AG04449 (cell line): ENCODE measurements at regions not wholly inside any gene's neighbourhood (a gene's known extent, or its start where the extent isn't known, plus 50 kb on each side); places are given as distances from the start of the nearest gene placed in this dataset.

ENCODE experiments used
- CTCF ChIA-PET: fragments of 350-600 bp; formaldehyde crosslinking; extraction: SDS; loops from one replicate; lab custom pipeline; 2021; ENCODE audit warnings: antibody characterized with exemption; lab: Yijun Ruan, JAX
- POLR2A ChIA-PET: fragments of 400-600, 350-600 bp; formaldehyde crosslinking; extraction: SDS; loops from one replicate; lab custom pipeline; 2020; ENCODE audit warnings: antibody characterized with exemption, inconsistent platforms; lab: Yijun Ruan, JAX
- DNase-seq: peaks from one replicate; pipeline ENCODE4 v3.0.0-alpha.2; 2010; ENCODE audit warnings: low read depth, low spot score
- H3K4me3 ChIP-seq: 2 replicates; pipeline ENCODE4 v1.5.1; 2011; ENCODE audit warnings: low read depth, mild to moderate bottlenecking, control low read depth, low read length
- TF ChIP-seq, protein P1 (sequence below): IDR thresholded peaks from one replicate; pipeline ENCODE4 v1.5.1; 2011; ENCODE audit warnings: mild to moderate bottlenecking, moderate library complexity, low read length, control low read depth, inconsistent platforms; ENCODE audit not compliant: insufficient read depth; ENCODE audit errors: missing control alignments

DNA sequence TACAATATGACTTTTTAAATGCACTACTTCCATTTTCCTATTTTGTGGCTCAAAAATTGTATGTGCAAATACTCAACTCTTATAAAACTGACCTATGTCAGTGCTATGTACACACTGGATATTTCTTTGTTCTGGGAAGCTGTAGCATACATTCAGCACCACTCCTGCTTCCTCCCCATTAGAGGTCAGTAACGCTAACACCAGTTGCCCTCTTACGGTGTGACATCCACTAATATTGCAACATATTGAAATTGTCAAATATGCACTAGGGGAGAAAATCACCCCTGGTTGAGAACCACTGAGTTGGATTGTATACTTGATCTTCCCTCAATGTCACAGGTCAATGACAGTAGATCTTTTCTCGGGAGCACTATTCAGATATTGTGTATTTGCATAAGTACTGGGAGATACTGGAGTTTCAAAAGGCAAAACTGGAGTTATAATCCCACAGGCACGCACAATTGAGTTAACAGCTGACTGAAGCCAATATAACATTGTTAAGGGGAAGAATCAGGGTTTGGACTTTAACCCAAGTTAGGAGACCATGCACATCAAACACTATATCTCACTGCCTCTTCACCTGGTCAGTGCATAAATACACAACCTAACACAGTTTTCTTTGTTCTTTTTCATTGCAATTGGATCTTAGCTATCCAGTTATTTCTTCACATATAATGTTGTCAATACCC, 1276.5 kb upstream of the MIR17HG start:
- TF ChIP-seq, protein P1, sequence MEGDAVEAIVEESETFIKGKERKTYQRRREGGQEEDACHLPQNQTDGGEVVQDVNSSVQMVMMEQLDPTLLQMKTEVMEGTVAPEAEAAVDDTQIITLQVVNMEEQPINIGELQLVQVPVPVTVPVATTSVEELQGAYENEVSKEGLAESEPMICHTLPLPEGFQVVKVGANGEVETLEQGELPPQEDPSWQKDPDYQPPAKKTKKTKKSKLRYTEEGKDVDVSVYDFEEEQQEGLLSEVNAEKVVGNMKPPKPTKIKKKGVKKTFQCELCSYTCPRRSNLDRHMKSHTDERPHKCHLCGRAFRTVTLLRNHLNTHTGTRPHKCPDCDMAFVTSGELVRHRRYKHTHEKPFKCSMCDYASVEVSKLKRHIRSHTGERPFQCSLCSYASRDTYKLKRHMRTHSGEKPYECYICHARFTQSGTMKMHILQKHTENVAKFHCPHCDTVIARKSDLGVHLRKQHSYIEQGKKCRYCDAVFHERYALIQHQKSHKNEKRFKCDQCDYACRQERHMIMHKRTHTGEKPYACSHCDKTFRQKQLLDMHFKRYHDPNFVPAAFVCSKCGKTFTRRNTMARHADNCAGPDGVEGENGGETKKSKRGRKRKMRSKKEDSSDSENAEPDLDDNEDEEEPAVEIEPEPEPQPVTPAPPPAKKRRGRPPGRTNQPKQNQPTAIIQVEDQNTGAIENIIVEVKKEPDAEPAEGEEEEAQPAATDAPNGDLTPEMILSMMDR: no peak
- ChIA-PET CTCF (no interaction called here), POLR2A (no interaction called here)
- no peak for DNase-seq
- H3K4me3 ChIP-seq: no peak overlapping the region

DNA sequence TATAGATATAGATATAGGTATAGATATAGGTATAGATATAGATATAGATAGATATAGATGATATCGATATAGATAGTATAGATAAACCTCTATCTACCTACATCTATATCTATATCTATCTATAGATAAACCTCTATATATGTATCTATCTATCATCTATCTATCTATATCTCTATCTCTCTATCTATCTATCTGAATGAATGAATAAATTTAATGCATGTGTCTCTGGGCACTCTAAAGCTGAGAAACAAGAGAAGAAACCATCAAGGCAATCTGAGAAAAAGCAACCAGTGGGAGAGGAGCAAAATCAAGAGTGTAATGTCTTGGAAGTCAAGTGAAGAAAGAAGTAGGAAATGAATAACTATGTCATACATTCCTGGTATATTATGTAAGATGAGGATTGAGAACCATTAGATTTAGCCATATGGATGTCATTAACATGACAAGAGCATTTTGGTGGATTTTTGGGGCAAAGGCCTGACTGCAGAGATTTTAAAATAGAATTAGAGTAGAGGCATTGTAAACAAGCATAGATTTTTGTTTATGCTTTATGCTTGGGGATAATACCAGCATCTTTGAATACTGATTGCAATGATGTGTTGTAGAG, 1262.7 kb upstream of the MIR17HG start:
- CTCF ChIA-PET: no interaction called here
- TF ChIP-seq, protein P1: no peak
- POLR2A ChIA-PET: no interaction called here
- DNase-seq: no peak
- H3K4me3 ChIP-seq: no peak overlapping the region

DNA sequence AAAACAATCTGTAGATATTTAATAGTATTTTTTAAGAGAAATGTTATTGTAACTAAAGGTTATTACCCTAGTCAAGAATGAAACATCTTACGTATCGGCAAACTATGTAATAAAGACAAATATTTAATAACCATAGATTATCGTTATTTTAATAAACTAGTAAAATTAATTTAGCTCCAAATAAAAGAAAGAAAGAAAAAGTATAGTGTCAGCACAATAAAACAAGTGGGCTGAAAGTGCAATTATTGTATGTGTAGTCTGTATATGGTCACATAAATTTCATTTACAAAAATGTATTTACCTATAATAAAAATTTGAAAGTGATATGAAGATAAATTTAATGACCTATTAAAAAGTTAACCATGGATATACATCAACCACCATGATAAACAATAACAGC, 1258.4 kb upstream of the MIR17HG start:
- POLR2A ChIA-PET: no interaction called here
- no peak overlapping the region for H3K4me3 ChIP-seq
- CTCF ChIA-PET: no interaction called here
- DNase-seq: no peak
- TF ChIP-seq, protein P1: no peak

DNA sequence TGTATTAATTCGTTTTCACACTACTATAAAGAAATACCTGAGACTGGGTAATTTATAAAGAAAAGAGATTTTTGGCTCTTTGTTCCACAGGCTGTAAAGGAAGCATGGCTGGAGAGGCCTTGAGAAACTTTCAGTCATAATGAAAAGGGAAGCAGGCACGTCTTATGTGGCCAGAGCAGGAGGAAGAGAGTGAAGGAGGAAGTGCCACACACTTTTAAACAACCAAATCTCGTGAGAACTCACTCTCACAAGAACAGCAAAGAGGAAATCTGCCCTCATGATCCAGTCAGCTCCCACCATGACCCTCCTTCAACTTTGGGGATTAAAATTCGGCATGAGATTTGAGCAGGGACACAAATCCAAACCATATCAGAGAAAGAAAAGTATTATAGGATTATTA, 1255.9 kb upstream of the MIR17HG start:
- TF ChIP-seq, protein P1: no peak
- POLR2A ChIA-PET: no interaction called here
- no peak overlapping the region for H3K4me3 ChIP-seq
- DNase-seq: no peak
- CTCF ChIA-PET: no interaction called here

DNA sequence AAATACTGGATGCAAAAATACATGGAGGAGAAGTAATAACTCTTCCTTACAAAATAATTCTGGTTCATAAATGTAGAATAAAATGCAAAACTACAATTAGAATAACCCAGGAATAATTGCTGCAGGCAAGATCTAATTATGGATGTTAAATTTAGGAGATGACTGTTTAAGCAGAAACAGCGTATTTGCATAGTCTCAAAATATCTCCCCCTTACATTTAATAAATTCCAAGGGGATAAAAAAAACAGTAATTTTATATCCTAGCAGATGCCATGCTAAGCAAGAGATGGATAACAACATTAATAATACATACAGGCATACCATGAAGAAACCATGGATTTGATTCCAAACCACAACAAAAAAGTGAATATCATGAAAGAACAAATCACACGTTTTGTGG, 1253.1 kb upstream of the MIR17HG start:
- CTCF ChIA-PET: no interaction called here
- POLR2A ChIA-PET: no interaction called here
- no peak for DNase-seq
- H3K4me3 ChIP-seq: no peak overlapping the region
- TF ChIP-seq, protein P1: no peak

DNA sequence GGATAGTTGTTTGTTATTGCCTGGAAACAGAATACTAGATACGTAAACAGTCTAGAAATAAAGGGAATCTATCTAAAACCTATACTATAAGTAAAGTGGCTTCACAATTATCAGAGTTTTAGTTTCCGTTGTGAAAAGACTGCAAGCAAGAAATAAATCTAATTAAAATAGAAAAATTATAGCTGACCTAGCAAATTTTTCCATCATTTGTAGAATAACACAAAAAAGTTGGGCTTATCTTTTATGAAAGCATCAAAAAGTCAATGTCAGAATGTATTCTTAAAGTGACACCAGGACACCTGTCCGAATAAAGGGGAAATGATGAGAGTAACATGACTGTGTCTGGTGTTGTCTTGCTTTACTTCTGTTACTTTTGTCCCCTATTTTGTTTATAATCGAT, 1248.9 kb upstream of the MIR17HG start:
- no peak for DNase-seq
- TF ChIP-seq, protein P1: no peak
- ChIA-PET CTCF (no interaction called here), POLR2A (no interaction called here)
- no peak overlapping the region for H3K4me3 ChIP-seq
